GM12878 (cell line): ENCODE measurements at regions not wholly inside any gene's neighbourhood (a gene's known extent, or its start where the extent isn't known, plus 50 kb on each side); places are given as distances from the start of the nearest gene placed in this dataset.

Experiments used
- BRCA1 ChIP-seq: IDR thresholded peaks from 2 replicates; pipeline ENCODE4 v1.6.1; 2011; ENCODE audit warnings: low read depth, low read length, improper control_type of control experiment
- CHD4 ChIP-seq: fragments of 200-600 bp; sonication (generic); IDR thresholded peaks from 2 replicates; pipeline ENCODE4 v1.6.1; 2016; ENCODE audit warnings: mild to moderate bottlenecking
- CTCF ChIP-seq, 3 experiments: IDR thresholded peaks in 2 of 3; conservative IDR thresholded peaks in 1 of 3; 2 replicates each; pipeline ENCODE4 v1.5.1; 2011; ENCODE audit warnings: low read depth in 3 of 3, low read length in 3 of 3, mild to moderate bottlenecking in 3 of 3, control low read depth in 2 of 3, moderate library complexity in 2 of 3, inconsistent platforms in 1 of 3, mixed read lengths in 1 of 3; ENCODE audit not compliant: control insufficient read depth in 2 of 3, insufficient read depth in 1 of 3; ENCODE audit errors: extremely low read depth in 1 of 3
- EGR1 ChIP-seq, 2 experiments: IDR thresholded peaks; 1 replicate in 1 of 2; 2 replicates in 1 of 2; pipeline ENCODE4 v1.6.1; 2011 to 2012; ENCODE audit warnings: low read depth in 2 of 2, low read length in 2 of 2, borderline replicate concordance in 1 of 2, mild to moderate bottlenecking in 1 of 2, moderate library complexity in 1 of 2
- ESRRA ChIP-seq: IDR thresholded peaks from 2 replicates; pipeline ENCODE4 v1.6.1; 2012; ENCODE audit warnings: mild to moderate bottlenecking, low read length, improper control_type of control experiment
- EZH2 ChIP-seq: IDR thresholded peaks from 2 replicates; pipeline ENCODE4 v1.6.1; 2012; ENCODE audit warnings: low read depth, mild to moderate bottlenecking, control low read depth, inconsistent platforms, low read length, borderline replicate concordance; ENCODE audit not compliant: control insufficient read depth
- HDAC6 ChIP-seq: fragments of 200-600 bp; sonication (generic); IDR thresholded peaks from one replicate; pipeline ENCODE4 v1.8.0; 2017; ENCODE audit warnings: antibody characterized with exemption; ENCODE audit not compliant: unreplicated experiment
- MXI1 ChIP-seq: fragments of 150-350 bp; IDR thresholded peaks from 2 replicates; pipeline ENCODE4 v1.6.1; 2011; ENCODE audit warnings: low read depth, mild to moderate bottlenecking, inconsistent platforms, low read length, improper control_type of control experiment
- NFYA ChIP-seq: IDR thresholded peaks from 2 replicates; pipeline ENCODE4 v1.6.1; 2011; ENCODE audit warnings: low read depth, mild to moderate bottlenecking, low read length, improper control_type of control experiment, borderline replicate concordance
- NKRF ChIP-seq: fragments of 450-650 bp; conservative IDR thresholded peaks from 2 replicates; pipeline ENCODE4 v1.6.1; 2017; ENCODE audit warnings: mild to moderate bottlenecking, moderate library complexity
- SP1 ChIP-seq: IDR thresholded peaks from one replicate; pipeline ENCODE4 v1.6.1; 2011; ENCODE audit warnings: low read depth, low read length
- USF2 ChIP-seq: IDR thresholded peaks from 2 replicates; pipeline ENCODE4 v1.6.1; 2011; ENCODE audit warnings: low read depth, low read length, improper control_type of control experiment, borderline replicate concordance
- WRNIP1 ChIP-seq: IDR thresholded peaks from 2 replicates; pipeline ENCODE4 v1.6.1; 2011; ENCODE audit warnings: low read depth, low read length, improper control_type of control experiment, borderline replicate concordance
- YY1 ChIP-seq: IDR thresholded peaks from 2 replicates; pipeline ENCODE4 v1.6.1; 2011; ENCODE audit warnings: low read depth, mild to moderate bottlenecking, low read length

- TF ChIP-seq CTCF (IDR thresholded peaks at IDR 0.05 in 2 of 3, conservative IDR thresholded peaks at IDR 0.05 in 1 of 3; ENCODE audit: control insufficient read depth in 2 of 3, extremely low read depth in 1 of 3, insufficient read depth in 1 of 3, low read depth in 3 of 3, low read length in 3 of 3) (no peak), YY1 (no peak), BRCA1 (no peak), ESRRA (no peak), USF2 (no peak), MXI1 (no peak), EGR1 (IDR thresholded peaks at IDR 0.05; ENCODE audit: borderline replicate concordance in 1 of 2, low read depth in 2 of 2, low read length in 2 of 2) (no peak), WRNIP1 (no peak), NKRF (no peak), HDAC6 (no peak), CHD4 (no peak), EZH2 (no peak), NFYA (no peak), SP1 (no peak)
Observed at GRCh38 chr11:92829671-92830070, 139.8 kb upstream of the MTNR1B start.
